Hematopoietic multipotent progenitor cell treated with erythropoietin and hydrocortisone succinate and interleukin-3 and kit ligand, for 17 days (in vitro differentiated cells): ENCODE measurements at regions not wholly inside any gene's neighbourhood (a gene's known extent, or its start where the extent isn't known, plus 50 kb on each side); places are given as distances from the start of the nearest gene placed in this dataset.
"Not testable (repeated sequence)": the region's sequence is repeated elsewhere in the genome, so short reads cannot be mapped to it uniquely, and the experiment has no call there.

Source experiments
- DNase-seq: peaks from one replicate; pipeline ENCODE4 v3.0.0-alpha.2; 2015; ENCODE audit warnings: low spot score

DNA sequence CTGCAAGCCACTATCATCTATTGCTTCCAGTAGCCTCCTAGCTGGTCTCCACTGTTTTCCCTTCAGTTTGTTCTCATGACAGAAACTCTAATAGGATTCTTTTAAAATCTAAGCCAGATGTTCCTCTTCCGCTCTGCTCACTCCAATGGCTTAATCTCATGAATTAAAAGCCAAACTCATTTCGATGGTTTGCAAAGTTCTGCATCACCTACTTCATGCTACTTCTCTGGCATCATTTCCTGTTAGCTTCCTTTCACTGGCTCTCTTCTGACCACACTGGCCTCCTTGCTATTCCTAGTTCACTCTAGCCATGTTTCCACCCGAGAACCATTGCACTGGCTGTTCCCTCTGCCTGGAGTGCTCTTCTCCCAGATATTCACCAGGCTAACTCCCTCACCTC, 102.0 kb upstream of the LSM6 start:
- DNase-seq, result no peak

DNA sequence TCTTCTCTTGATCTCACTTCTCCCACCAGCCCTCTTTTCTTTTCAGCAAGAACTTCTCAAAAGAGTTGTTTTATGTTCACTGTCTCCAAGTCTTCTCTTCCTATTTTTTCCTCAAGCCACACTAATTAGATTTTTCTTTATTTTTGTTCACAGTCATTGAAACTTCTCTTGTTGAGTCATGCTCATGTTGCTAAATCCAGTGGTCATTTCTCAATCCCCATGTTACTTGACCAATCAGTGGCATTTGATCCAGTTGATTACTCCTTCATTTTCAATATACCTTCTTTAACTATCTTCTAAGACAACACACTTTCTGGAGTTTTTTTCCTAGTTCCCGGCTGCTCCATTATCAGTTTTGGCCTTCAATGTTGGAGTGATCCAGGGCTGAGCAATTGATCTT, 103.1 kb upstream of the LSM6 start:
- no peak for DNase-seq

DNA sequence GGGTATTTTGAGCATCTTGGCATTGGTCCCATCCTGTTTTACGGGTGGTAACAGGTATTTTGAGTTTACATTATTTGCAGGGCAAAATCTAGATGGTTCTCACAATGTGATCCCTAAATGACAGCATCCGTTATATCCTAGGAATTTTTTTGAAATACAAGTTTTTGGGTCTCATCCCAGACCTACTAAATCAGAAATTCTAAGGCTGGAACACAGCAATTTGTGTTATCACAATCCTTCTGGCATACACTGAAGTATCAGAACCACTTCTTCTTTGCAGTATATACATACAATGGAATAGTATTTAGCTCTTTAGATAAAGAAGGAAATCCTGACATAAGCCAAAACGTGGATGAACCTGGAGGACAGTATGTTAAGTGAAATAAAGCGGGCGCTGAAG, 104.1 kb upstream of the LSM6 start:
- DNase-seq, result no peak

DNA sequence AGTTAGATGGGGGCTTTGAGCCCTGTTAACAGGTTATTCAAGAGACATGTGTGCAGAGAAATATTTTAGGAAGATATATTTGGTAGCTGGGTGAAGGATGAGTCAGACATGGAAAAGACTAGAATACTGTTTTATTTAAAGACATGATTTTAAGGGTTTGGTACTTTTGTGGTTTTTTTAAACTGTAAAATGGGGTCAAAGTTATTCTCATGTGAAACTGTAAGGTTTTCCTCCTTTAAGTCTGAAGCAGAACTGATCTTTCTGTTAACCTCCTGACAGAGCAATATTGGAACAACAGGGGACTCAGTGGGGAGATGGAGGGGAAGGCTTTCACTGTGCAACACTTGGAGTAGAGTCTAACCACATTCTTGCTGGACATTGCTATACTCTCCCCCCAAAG, 112.4 kb upstream of the LSM6 start:
- no peak for DNase-seq

DNA sequence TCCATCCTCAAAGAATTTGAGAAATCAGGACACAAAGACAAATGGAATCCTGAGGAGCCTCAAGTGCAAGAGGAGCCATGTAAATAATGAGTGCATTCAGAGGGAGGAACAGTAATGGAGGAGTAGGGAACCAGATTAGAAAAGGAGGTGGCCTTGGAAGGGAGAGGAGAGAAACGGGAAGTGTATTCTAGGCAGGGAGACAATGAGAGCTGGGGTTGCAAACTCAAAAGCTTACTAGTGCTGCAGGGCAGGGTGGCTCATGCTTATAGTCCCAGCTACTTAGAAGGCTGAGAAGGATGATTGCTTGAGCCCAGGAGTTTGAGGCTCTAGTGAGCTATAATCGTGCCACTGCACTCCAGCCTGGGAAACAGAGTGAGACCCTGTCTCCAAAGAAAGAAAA, 113.2 kb upstream of the LSM6 start:
- DNase-seq, result no peak

DNA sequence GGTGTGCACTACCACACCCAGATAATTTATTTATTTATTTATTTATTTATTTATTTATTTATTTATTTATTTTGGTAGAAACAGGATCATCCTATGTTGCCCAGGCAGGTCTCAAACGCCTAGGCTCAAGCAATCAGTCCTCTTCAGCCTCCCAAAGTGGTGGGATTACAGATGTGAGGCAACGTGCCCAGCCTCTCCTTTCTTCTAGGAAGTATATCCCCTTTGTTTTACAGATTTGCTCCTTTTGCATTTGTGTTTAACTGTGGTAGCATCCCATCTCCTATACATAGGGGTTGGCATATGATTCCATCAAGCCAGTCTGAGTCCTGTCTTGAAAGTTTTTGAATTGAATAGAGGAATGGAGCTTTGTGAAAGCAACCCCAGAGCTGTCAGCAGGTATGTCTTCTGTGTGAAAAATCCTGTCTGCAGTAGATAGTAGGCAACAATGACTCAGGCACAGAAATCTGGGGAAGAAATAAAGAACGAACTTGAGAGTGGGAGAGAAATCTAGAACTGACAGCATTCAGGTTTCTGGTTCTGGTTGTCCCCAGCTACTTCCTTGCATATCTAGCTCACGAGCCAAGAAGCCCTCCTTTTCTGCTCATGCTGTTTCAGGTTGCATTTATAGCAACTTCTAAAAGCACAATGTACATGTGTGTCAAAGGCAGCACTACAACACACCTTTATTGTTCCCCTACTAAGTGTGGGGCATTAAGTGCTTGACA, 113.7 kb upstream of the LSM6 start:
- no peak for DNase-seq

DNA sequence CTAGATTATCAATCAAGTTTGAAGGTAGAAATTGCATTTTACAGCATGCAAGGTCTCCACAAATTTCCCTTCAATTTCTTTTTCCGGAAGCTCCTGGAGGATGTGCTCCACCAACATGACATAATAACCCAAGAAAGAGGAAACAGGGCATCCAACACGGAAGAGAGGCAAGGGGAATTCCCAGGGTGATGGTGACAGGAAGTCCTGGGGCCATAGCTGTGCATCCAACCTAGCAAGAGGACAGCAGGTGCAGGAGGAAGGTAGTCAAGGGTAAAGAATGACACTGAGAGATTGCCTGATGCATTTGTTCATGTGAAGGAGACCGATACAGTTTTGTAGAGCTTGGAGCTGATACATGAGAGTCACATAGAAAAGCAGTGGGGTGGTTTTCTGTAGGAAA, 115.7 kb upstream of the LSM6 start:
- DNase-seq, result no peak

DNA sequence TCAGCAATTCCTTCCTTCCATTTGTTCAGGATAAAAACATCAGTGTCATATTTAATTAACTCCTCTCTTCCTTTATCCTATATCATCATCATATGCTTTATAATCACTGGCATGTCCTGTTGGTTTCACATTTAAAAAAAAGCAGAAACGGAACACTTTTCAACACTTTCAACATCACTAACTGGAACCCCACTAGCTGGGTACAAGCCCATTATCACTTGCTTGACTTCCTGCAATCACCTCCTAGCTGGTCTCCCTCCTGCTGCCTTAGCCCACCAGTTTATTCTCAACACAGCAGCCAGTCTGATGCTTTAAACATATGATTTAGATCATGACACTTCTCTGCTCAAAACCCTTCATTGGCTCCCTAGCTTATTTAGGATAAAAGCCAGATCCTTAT, 116.4 kb upstream of the LSM6 start:
- no peak for DNase-seq

DNA sequence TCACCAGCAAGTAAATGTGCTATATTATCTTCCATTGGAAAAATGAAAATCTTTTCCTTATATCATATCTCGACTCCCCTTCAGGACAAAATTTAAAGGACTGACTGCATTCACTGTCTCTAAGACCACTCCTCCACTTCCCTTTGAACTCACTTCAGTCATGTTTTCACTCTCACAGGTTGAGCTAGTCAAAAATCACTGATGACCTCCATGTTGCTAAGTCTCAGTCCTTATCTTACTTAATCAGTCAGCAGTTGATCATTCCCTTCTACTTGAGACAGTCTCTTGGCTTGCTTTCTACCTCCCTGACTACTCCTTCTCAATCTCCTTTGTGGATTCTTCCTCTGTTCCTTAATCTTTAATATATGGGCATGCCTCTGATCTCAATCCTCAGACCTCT, 117.0 kb upstream of the LSM6 start:
- DNase-seq, result no peak

DNA sequence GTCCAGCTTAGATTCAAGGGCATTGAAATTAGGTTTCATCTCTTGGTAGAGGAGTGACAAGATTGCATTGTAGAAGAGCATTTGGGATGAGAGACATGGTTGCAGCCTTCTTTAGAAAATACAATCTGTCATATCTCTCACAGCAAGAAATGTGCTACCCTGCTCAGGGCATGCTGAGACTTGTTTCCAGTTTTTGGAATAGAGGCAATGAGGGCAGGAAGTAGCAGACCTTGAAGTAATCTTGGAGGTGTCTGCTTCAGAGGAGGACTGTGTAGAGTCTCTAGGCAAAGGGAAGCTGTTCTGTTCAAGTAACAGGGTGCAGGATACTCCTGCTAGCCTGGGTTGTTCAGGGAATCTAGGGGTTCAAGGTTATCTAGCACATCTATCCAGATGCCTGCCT, 116.1 kb upstream of the ZNF827 start:
- DNase-seq, result no peak

DNA sequence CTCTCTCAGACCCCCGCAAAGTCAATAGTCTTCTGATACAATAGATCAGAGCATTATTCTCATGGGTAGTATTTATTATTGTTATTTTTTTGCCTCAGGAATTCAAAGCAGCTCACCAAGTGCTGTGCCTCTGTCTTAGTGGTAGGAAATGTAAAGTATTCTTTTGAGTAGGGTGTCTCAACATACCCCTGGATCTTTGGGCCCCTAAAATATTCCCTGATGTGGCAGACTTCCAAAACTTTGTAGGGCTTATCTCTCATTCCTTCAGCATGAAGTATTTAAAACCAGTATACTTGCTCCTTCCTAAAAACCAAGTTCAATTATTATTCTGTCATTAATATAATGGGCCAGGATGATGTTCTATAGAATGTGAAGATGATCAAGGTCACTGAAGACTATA, 115.3 kb upstream of the ZNF827 start:
- no peak for DNase-seq

DNA sequence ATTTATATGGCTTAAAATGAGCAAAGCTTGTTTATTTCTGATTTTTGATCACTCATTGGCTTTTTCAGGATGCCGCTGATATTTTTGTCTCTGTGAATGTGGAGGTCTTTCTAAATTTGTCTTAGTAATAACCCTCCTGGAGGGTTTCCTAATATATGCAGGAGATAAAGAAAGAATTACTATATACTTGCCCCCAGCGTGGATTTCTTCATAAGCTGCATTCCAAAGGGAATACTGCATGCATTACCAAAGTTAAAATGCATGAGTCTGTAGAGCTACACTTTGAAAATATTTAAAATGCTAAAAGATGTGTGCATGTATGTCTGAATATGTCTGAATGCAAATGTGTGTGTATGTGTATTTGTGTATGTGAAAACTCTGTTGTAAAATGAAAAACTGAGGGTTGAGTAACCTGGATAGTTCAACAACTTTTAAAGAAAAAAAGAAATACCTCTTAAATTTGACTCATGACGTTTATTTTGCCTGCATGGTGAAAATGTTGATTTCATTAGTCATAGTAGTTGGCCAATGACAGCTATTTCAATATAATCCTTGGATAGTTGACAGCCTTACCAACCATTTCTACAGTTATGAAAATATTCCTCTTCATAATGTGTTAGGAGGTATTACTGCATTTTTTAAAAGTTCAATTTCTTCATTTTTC, 113.2 kb upstream of the ZNF827 start:
- no peak for DNase-seq

DNA sequence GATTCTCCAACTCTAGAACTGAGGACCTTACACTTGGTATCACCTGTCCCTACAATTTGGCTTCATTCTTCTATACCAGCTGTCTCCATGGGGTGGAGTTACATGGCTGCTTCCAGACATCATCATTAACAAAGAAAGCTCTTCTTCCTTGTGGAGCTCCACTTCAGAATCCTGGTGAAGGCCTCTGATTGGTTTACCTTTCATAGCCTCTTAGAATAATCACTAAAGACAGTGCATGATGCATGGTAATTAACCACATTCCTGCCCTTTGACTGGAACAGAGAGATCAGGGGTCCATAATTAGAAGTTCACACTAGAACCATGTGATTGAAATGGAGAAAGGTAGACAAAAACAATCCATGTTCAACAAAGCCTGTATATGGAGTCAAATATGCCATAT, 112.6 kb upstream of the ZNF827 start:
- no peak for DNase-seq

DNA sequence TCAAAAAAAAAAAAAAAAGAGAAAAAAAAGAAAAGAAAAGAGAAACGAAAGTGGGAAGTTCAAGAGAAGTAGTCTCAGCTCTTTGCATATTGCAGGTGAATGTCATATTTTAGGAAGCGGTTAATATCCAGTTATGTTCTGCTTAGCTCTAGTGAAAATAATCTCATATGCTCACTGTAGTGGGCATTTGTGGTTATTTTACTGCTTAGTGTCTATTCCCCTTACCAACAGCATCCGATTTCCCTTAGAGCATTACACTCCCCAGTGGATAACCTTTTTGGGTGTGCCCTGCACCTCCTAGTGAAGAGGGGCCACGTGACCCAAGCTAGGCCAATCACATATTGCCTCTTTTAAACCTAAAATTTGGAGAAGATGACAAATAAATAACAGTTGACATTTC, 111.2 kb upstream of the ZNF827 start:
- no peak for DNase-seq

DNA sequence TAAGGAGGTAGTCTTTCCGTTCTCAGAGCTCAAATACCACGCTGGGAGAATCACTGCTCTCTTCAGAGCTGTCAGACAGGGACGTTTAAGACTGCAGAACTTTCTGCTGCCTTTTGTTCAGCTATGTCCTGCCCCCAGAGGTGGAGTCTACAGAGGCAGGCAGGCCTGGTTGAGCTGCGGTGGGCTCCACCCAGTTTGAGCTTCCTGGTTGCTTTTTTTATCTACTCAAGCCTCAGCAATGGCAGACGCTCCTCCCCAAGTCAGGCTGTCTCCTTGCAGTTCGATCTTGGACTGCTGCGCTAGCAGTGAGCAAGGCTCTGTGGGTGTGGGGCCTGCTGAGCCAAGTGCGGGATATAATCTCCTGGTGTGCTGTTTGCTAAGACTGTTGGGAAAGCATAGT, 109.1 kb upstream of the ZNF827 start:
- not testable (repeated sequence) for DNase-seq

DNA sequence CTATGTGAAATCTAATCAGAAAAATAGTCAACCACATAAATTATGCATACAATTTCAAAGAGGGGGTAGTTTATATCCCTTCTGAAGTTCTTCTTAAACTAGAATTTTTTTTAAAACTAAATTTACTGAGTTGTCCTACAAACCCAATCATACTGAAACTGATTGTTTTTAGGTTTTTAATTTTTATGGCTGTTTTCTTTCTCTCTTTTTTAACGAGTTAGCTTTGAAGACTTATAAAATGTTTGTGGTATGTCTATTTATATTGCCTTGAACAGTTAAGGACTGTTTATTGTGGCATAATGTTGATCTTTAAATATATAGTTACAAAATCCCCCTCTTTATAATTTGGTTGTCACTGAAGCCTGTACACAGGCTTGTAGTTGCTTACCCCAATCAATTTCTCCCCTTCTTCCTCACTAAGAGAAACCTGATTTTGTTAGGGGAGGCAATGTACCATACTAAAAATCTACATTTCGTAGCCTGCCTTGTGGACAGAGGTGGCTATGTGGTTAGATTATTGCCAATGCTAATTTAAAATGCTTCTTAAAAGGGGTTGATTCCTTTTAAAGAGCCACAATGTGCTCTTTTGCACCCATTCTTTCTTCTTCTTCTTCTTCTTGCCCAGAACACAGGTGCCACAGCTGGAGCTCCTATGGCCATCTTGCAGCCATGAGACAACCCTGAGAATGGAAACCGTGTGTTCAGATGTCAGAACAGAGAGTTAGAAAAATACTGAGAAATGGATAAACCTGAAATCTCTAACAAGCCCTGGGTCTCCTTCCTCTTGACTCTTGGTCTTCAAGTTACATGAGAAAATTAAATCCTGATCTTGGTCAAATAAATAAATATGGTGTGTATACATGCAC, 102.7 kb upstream of the ZNF827 start:
- DNase-seq, result no peak

DNA sequence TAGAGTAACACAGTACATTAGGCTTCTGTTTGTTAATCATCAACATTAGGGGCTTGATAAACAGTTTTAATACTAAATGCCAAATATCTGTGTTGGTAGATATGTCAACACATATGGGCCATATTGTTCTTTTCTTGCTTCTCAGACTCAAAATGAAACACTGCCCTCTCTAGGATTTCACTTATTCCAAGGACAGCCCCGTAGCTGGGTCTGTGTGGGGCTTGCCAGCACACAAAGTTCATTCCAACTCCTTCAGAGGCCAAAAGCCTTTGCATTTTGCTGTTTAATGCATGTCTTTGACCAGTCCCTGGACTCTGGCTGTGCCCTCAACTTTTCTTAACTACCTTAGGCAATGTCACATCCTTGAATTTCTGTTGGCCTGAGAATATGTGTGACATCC, 102.0 kb upstream of the ZNF827 start:
- DNase-seq, result no peak

DNA sequence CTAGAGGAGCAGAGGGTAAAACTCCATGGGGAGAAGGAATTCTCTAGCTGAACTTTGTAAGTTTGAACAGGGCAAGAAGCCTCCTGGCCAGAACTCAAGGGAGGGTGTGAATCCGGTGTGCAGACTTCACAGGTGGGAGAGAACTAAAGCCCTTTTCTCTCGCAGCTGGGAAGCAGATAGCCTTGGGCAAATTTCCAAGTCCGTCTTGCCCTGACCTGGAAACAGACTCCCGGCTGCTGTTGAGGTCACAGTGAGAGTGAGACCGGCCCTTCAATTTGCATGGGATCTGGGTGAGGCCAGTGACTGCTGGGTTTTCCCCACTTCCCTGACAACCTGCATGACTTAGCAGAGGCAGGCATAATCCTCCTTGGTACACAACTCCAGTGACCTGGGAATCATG, 94.5 kb upstream of the ZNF827 start:
- DNase-seq, result no peak

DNA sequence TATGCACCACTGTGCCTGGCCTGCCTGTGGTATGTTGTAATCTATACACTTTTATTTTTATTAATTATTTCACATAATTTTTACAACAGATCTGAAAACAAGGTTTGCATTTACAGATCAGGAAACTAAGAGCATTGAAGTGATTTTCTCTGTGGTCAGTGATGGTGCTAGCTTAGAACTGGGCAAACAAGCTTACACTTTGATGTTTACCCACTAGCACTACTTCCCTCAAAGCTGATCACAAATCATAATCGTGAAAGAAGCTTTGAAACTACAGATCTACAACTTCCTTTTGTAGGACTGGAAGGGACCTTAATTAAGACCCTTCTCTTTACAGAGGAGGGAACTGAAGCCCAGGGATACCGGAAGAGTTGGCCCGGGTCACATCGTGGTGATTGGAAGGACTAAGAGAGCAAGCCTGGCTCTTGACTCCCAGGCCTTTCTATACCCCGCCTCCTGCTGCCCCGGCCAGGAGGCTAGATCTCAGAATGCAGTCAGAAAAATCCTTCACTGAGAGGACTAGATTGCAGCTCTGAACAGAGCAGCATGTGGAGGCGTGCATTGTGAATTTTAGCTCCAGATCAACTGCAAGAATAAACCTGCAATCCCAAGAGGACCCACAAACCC, 93.7 kb upstream of the ZNF827 start:
- DNase-seq, result no peak

DNA sequence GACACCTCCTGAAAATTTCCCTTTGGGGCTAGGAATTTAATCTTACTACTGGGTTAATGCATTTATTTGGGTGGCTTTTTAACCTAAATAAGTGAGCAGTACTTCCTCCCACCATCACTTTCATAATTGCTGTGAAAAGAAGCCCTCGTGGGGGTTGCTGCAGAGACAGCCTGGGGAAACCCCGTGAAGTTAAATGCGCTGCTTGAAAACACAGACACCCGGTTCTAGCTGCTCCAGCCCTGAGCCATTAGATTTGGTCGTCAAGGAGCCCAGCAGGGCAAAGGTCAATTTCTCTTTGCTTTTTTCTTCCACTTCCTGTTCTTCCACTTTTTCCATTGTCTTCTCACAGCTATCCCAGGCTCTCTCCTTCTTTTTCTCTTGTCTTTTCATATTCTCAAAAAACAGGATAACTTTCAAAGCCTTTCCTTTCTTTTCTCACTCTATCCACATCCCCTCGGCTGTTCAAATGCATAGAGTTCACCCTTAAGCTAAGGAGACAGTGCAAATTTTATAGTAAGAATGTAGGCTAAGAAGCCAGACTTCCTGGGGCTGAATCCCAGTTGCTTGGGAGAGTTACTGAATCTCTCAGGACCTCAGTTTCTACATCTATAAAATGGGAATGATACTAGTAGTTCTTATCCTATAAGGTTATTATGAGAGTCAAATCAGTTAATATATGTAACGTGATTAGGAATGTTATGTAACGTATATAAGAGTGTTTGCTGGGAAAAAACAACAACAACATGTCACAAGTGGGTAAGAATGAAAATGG, 91.5 kb upstream of the ZNF827 start:
- no peak for DNase-seq

DNA sequence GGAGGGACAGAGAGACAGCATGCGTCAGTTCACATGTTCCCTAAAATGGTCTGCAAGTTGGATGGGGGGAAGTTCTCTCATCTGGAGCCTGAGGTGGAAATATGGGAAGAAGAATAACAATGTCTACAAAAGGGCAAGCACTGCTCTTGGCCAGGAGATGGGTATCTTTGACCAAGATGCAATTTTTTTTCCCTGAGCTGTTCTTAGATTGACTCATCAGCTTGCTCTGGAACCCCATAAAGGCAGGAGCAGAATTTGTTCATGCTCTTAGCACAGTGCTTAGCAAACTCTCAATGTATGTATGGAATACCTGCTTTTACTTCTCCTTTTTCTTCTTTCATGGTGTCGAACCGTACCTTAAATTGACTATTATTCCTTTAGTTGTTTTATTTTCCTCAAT, 90.5 kb upstream of the ZNF827 start:
- DNase-seq, result no peak

DNA sequence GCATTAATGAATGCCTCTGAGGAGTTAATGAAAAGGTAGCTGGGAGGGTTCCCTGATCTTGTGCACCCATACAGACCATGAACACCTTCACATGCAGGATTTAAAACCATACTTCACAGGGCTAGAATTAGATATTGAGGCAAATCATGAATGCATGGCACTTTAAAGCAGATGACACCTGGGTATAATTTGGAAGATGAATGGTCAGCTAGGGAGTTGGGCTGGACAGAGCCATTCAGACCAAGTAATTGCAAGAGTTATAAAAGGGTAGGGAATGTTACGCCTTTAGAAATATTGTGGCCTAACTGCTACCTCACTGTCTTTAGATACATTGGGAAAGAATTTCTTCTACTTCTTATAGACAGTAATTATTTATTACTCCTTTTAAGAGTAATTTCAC, 89.1 kb upstream of the ZNF827 start:
- no peak for DNase-seq
